ENCODE measurements at regions not wholly inside any gene's neighbourhood (a gene's known extent, or its start where the extent isn't known, plus 50 kb on each side); places are given as distances from the start of the nearest gene placed in this dataset.

DNA sequence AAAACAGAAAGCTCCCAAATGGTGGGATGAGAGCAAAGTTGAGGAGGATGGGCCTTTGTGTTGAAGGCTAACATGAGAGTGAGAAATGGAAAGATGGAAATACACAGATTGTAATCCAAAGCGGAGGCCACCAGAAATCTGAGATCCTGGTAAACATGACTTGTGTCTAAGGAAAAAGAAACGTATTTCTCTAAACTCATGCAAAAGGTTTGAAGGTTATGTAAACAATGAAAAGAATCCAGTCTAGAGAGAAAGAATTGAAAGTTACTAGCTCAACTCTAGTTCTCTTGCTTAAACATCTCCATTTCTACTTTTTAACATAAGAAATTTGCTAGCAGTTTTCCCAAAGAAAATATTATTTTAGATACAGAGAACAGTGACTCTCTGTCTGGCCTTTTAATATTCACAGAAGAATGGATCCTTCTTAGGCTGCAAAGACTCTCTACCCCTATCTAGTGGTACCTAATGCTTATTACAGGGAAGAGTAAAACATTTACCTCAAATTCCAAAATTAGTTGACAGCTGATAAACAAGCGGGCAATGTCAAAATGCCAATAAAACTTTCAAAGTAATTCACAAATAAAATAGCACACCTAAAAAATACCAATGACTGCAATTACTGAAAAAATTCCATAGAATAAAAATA lies 75.8 kb upstream of the SOX5 start:
- no peak for DNase-seq

GRCh38 chr12:24023081-24023480 lies 73.6 kb upstream of the SOX5 start:
- no peak for DNase-seq

DNA sequence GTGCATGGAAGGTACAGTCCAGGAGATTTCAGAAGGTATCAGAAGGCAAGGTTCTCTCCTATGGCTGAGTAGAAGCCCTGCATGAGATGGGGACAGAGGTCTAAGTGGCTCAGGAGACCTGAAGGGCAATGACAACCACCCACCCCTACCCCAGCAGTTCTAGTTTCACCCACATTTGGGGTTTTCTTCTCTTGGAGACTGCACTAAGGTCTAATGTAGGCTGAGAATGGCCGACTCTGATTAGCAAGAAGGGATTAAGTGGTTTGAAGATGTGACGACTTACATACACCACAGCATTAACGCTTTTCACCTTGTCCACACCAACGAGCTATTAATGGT lies 71.7 kb upstream of the SOX5 start:
- no peak for DNase-seq

- DNase-seq: no peak
Measured at GRCh38 chr12:24020397-24021163, 71.1 kb upstream of the SOX5 start.

DNA sequence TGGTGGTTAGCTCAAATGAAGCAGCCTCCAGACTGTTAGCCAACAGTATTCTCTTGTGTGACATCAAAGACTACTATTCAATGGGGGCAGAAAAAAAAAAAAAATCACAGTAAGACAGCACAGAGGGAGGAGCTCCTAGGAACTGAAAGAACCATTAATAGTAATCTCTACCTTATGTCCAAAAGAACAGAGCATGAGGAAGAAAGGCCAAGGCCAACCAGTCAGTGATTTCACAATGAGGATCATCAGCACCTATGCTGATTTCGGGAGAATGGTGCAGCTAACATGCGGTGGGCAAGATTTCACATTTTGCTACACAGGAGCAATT lies 66.3 kb upstream of the SOX5 start:
- DNase-seq: no peak

- DNase-seq: no peak
Measured at GRCh38 chr12:24014915-24015832, 65.7 kb upstream of the SOX5 start.

GRCh38 chr12:24014240-24014639 lies 64.8 kb upstream of the SOX5 start:
- no peak for DNase-seq

- no peak for DNase-seq
Measured at GRCh38 chr12:24012528-24012927, 63.1 kb upstream of the SOX5 start.

GRCh38 chr12:24011927-24012507 lies 62.5 kb upstream of the SOX5 start:
- no peak for DNase-seq

DNA sequence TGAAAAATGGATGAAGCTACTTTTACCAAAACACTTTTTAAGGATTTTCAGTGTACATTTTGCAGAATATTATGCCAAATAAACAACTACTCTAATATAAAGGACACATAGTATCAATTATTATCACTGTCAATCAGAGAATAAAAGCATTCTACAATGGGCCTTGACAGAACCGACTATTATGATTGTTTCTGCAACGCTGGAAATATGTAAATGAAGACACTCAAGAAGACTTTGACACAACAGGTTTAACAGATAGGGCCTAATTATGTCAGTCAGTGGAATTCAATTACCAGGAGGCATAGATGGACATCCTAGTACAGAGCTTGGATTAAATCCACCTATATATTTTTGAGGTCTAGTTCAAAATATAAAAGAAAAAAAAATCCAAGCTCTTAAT lies 58.7 kb upstream of the SOX5 start:
- DNase-seq: no peak

Measured in activated CD8-positive, alpha-beta memory T cell treated with anti-CD3 and anti-CD28 coated beads, Interleukin-2, amount 50 U/mL, for 48 hours (primary cell).